GM21786 (cell line): ENCODE measurements at regions not wholly inside any gene's neighbourhood (a gene's known extent, or its start where the extent isn't known, plus 50 kb on each side); places are given as distances from the start of the nearest gene placed in this dataset.

Experiments used
- ATAC-seq: cut with Tn5 transposase; IDR thresholded peaks from one replicate; pipeline ENCODE4 v1.9.1; 2021; ENCODE audit not compliant: unreplicated experiment

DNA sequence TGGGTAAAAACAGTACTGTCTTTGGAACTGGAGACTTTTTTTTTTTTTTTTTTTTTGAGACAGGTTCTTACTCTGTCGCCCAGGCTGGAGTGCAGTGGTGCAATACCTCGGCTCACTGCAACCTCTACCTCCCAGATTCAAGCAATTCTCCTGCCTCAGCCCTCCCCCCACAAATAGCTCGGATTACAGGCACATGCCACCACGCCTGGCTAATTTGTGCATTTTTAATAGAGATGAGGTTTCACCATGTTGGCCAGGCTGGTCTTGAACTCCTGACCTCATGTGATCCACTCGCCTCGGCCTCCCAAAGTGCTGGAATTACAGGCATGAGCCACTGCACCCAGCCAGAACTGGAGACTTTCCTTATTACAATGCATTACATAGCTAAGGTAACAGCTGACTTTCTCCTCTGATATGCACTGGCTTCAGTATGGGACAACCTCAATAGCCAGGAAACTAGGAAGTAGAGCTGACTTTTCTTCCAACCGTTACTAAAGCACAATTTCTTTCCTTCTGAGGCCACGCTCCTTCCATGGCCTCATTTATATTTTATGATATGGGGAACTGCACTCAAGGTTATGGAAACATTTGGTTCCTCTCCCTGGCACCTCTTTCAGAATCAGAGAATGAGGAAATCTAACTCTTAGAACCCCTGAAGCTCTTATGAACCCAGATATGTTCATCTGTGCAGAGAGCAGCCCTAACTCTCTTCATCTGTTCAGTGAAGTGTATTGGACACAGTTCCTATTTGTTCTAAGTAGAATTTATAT lies 53.5 kb upstream of the FAM9B start:
- ATAC-seq = no peak

- ATAC-seq = no peak
Observed at GRCh38 chrX:9088896-9089295, 55.0 kb upstream of the FAM9B start.

GRCh38 chrX:9090766-9091165 lies 56.8 kb upstream of the FAM9B start:
- ATAC-seq = no peak

DNA sequence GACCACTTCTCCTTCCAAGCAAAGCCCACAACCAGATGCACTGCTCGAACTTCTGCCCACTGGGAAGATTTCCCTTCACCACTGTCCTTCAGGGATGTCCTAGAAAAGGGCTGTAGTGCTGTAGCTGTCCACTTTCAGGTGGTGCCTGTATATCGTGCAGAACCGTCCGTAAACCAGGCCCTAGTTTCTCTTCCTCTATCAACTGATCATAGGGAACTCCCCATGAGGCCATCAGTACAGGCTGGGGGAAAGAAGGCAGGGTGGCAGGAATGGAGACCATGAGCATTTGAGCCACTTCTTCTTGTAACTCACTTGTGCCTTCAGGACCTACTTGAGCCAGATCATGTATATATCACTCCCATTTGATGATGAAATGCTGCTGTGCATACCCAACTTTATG lies 57.3 kb upstream of the FAM9B start:
- no peak for ATAC-seq

- ATAC-seq = no peak
Observed at GRCh38 chrX:9102956-9103355, 69.0 kb upstream of the FAM9B start.

GRCh38 chrX:9108054-9108453 lies 74.1 kb upstream of the FAM9B start:
- no peak for ATAC-seq

DNA sequence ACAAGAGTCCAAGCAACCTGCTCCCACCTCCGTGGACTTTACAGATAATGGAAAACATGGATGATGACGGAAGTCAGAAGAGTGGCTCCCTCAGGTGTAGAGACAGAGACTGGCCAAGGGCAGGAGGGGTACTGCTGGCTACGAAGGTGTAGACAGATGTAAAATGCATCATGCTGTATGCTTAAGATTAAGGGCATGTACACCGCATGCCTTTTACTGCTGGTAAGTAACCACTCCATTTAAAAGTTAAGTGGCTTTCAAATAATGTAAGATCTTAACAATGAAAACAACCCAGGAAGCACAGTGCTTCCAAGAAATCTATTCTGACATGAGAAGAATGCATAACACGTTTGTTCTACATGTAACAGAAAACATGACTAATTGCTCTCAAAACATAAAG lies 76.9 kb upstream of the FAM9B start:
- ATAC-seq = no peak

GRCh38 chrX:9114245-9114644 lies 80.3 kb upstream of the FAM9B start:
- no peak for ATAC-seq

GRCh38 chrX:9117851-9118250 lies 83.9 kb upstream of the FAM9B start:
- ATAC-seq = no peak

- ATAC-seq = no peak
Observed at GRCh38 chrX:9122519-9123245, 88.8 kb upstream of the FAM9B start.

DNA sequence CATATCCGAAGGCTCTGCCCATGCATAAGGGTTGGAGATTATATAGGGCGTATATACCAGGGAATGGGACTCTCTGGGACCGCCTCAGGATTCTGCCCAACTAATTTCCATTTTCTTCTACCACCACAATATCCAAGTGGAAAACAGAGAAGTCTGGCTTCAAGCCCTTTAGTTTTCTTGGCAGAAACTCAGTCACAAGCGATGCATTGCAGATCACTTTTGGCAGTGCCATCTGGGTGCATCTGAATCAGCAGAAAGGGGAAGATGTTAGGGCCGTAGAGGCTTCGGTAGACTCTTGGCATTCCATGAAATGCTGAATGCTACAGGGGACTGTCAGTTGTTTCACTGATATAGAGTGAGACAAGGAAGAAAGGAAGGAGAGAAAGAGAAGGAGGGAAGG lies 94.1 kb upstream of the FAM9B start:
- ATAC-seq = no peak

DNA sequence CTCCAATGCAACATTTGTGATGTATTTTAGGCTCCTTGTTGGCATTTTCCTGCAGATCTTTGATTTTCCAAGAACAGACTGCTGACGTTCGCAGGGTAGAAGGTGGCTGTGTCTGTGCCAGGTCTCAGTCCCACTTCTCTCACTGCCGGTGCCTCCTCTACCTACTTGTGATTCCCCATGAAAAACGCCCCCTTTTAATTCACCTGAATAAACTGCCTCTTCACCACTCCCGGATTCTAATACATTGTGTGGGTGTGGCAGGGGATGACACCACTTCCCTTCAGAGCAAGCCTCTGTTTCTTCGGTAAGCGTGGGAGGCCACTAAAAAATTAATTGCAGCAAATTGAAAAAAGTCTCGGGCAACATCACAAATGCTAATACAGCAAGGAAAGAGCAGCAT lies 96.1 kb upstream of the FAM9B start:
- ATAC-seq = no peak

GRCh38 chrX:9131066-9131465 lies 97.1 kb upstream of the FAM9B start:
- no peak for ATAC-seq

DNA sequence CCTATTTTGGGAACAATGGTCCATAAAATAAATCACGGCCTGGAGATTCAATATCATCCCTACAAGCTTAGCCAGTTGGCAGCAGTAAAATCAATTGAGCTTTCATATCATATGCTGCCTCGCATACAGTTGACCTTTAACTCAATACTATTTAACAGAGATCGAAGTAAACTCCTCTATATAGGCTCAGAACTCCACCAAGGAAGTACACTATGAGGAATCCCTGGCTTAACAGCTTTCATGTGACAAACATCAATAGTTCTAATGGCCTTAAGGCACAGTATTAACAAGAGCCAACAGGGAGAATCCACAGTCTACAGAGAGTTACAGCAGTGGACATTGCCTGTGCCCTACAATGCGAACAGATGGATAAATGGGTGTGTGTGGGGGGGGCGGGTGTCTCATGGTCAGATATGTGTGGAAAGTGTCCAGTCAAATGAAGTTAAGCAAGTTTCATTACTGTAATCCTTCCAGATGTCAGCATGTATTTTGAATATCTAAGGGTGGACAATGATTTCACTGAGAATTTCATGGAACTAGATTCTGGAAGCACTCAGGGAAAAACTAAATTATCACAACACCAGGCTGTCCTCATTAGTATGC lies 98.2 kb upstream of the FAM9B start:
- no peak for ATAC-seq

- ATAC-seq = no peak
Observed at GRCh38 chrX:9133426-9133825, 99.5 kb upstream of the FAM9B start.

DNA sequence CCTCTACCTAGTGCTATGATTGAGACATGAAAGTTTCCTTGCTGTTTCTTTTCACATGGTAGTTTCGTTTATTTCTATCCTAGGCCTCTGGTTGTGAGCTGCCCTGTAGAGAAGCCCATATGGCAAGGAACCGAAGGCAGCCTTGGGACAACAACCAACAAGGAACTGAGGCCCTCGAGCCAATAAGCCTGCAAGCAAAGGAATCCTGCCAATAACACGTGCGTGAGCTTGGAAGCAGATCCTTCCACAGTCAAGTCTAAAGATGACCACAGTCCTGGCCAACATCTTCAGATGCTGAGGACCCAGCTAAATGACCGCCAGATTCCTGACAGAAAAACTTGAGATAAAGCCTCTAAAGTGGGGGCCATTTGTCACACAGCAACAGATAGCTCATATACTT lies 100.4 kb upstream of the FAM9B start:
- no peak for ATAC-seq

- no peak for ATAC-seq
Observed at GRCh38 chrX:9135901-9136510, 102.1 kb upstream of the FAM9B start.

DNA sequence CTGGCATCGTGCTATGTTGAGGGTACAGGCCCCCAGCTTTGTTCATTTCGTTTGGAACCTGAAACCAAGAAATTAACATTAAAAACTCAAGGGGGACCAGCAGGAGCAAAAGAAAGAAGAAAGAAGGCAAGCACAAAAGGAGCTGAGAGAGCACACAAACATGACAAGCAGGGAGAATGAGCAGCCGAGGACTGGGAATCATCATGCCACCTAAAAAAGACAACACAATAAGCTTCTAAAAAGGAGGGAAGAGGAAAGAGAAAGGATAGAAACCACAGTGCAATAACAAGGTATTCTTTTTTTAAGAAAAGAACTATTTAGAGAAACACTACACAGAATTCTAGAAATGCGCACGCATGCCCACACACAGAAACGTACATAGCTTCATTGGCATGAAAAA lies 103.2 kb upstream of the FAM9B start:
- no peak for ATAC-seq

- no peak for ATAC-seq
Observed at GRCh38 chrX:9141496-9141895, 107.6 kb upstream of the FAM9B start.

DNA sequence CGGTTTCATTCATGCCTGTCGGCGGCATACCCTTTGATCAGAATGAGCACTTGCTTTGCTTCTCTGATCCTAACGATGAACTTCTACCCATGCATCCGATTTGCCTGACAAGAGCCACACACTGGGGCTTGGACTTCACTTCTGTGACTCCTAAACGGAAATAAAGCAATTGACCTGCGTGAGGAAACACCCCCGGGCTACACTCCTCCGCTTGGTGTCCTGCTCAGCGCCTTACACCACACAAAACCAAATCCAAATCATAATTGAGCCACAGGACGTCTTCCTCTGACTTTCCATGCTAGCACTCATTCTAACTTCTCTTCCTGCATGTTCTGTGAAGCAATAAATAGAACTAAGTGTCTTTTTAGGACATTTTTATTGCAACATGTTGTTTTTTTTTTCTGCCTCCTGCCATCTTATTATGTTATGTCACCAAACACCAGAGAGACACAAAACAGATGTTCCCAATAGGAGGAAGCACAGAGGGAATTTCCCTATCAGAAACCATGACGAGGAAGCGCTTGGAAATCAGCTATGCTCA lies 110.8 kb upstream of the FAM9B start:
- no peak for ATAC-seq

- ATAC-seq = no peak
Observed at GRCh38 chrX:9146657-9147056, 112.7 kb upstream of the FAM9B start.

DNA sequence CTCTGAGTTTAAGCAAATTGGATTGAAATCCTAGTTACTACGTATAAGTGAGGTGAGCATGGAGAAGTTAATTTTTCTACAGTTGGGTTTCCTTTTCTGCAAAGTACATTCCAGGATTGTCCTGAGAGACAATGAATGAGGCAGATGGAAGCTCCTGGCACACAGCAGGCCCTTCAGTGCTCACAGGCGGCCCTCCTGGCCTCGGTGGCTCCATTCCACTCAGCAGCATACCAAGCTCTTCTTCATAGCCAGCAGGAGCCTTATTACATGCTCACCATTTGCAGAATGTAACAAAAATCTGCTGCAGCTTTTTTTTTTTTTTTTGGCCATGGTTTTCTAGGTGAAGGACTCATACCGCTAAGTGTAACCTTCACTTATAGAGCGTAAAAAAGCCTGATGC lies 113.2 kb upstream of the FAM9B start:
- no peak for ATAC-seq
